ENCODE measurements at regions not wholly inside any gene's neighbourhood (a gene's known extent, or its start where the extent isn't known, plus 50 kb on each side); places are given as distances from the start of the nearest gene placed in this dataset.

DNA sequence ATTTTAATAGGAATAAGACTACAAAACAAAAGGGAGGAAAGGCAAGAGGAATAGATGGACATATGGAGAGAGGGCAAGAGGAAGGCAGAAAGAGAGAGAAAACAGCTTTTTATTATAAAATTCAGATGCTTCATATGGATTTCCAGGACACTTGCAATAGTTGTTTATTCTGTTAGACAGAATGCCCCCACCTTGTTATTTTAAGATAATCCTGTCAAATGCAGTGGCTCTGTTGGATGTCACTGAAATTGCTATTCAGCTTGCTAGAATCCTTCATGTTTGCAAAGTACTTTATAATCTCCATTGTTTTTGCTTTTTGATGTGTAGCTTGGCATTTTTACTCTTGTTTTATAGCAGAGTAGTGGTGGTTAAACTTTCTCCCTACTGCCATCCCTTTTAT, 432.4 kb upstream of the AZI2 start:
- TF ChIP-seq POLR2AphosphoS5 (IDR thresholded peaks at IDR 0.05) = no peak
- TF ChIP-seq CTCF (IDR thresholded peaks at IDR 0.05) = no peak
- TF ChIP-seq POLR2A (IDR thresholded peaks at IDR 0.05) = no peak
